ENCODE measurements at regions not wholly inside any gene's neighbourhood (a gene's known extent, or its start where the extent isn't known, plus 50 kb on each side); places are given as distances from the start of the nearest gene placed in this dataset.

- DNase-seq: no peak
Measured at GRCh38 chr4:32129967-32130366, 1409.8 kb downstream of the PCDH7 start.

GRCh38 chr4:32133141-32133540, 1413.0 kb downstream of the PCDH7 start:
- no peak for DNase-seq

GRCh38 chr4:32133734-32134133, 1413.6 kb downstream of the PCDH7 start:
- no peak for DNase-seq

- no peak for DNase-seq
Measured at GRCh38 chr4:32135642-32136041, 1415.5 kb downstream of the PCDH7 start.

- no peak for DNase-seq
Measured at GRCh38 chr4:32136081-32136787, 1416.1 kb downstream of the PCDH7 start.

GRCh38 chr4:32140636-32141035, 1420.5 kb downstream of the PCDH7 start:
- DNase-seq: no peak

- no peak for DNase-seq
Measured at GRCh38 chr4:32142075-32142474, 1421.9 kb downstream of the PCDH7 start.

GRCh38 chr4:32145987-32146386, 1425.8 kb downstream of the PCDH7 start:
- DNase-seq: no peak

GRCh38 chr4:32147446-32148085, 1427.4 kb downstream of the PCDH7 start:
- no peak for DNase-seq

- DNase-seq: no peak
Measured at GRCh38 chr4:32148111-32148666, 1428.0 kb downstream of the PCDH7 start.

GRCh38 chr4:32158961-32159360, 1438.8 kb downstream of the PCDH7 start:
- no peak for DNase-seq

GRCh38 chr4:32161392-32161791, 1441.2 kb downstream of the PCDH7 start:
- no peak for DNase-seq

- DNase-seq: no peak
Measured at GRCh38 chr4:32163125-32163524, 1443.0 kb downstream of the PCDH7 start.

GRCh38 chr4:32169841-32170240, 1449.7 kb downstream of the PCDH7 start:
- no peak for DNase-seq

GRCh38 chr4:32172086-32172485, 1451.9 kb downstream of the PCDH7 start:
- no peak for DNase-seq

GRCh38 chr4:32172761-32173160, 1452.6 kb downstream of the PCDH7 start:
- no peak for DNase-seq

- no peak for DNase-seq
Measured at GRCh38 chr4:32180086-32180485, 1459.9 kb downstream of the PCDH7 start.

- DNase-seq: no peak
Measured at GRCh38 chr4:32184186-32184585, 1464.0 kb downstream of the PCDH7 start.

- no peak for DNase-seq
Measured at GRCh38 chr4:32189130-32189529, 1469.0 kb downstream of the PCDH7 start.

GRCh38 chr4:32189788-32190187, 1469.6 kb downstream of the PCDH7 start:
- no peak for DNase-seq

- no peak for DNase-seq
Measured at GRCh38 chr4:32191961-32192360, 1471.8 kb downstream of the PCDH7 start.

GRCh38 chr4:32192363-32192762, 1472.2 kb downstream of the PCDH7 start:
- DNase-seq: no peak

- no peak for DNase-seq
Measured at GRCh38 chr4:32192991-32193390, 1472.8 kb downstream of the PCDH7 start.

GRCh38 chr4:32196950-32197688, 1477.0 kb downstream of the PCDH7 start:
- no peak for DNase-seq
